Gastrocnemius medialis (tissue), 4 donors: ENCODE measurements at regions not wholly inside any gene's neighbourhood (a gene's known extent, or its start where the extent isn't known, plus 50 kb on each side); places are given as distances from the start of the nearest gene placed in this dataset.

Source experiments
- ATAC-seq, 2 donors: fragments of 150-250 bp; one replicate each; pipeline ENCODE4 v1.9.1; 2016
- DNase-seq, 2 donors: peaks; one replicate each; pipeline ENCODE4 v3.0.0-alpha.2; 2019
- H3K27ac ChIP-seq, 4 donors: fragments of 200-600 bp; sonication (generic); 1 replicate in 1 of 4; 2 replicates in 3 of 4; pipeline ENCODE4 v1.5.1; 2016 to 2018; ENCODE audit warnings: mild to moderate bottlenecking in 2 of 4, moderate library complexity in 1 of 4
- H3K27me3 ChIP-seq, 3 donors: fragments of 200-600 bp; sonication (generic) in 2 of 3; 1 replicate in 1 of 3; 2 replicates in 2 of 3; pipeline versions ENCODE4 v1.5.1 to v1.6.0; 2016 to 2019; ENCODE audit warnings: mild to moderate bottlenecking in 1 of 3, moderate library complexity in 1 of 3
- H3K36me3 ChIP-seq, 2 donors: fragments of 200-600 bp; sonication (generic) in 1 of 2; one replicate each; pipeline ENCODE4 v1.5.1; 2017 to 2018
- H3K4me1 ChIP-seq, 2 donors: fragments of 200-600 bp; sonication (generic) in 1 of 2; one replicate each; pipeline ENCODE4 v1.5.1; 2016 to 2017; ENCODE audit warnings: mild to moderate bottlenecking in 2 of 2
- H3K4me3 ChIP-seq, 4 donors: fragments of 200-600 bp; sonication (generic) in 3 of 4; 1 replicate in 1 of 4; 2 replicates in 3 of 4; pipeline ENCODE4 v1.5.1; 2016 to 2019; ENCODE audit warnings: mild to moderate bottlenecking in 2 of 4
- H3K9me3 ChIP-seq, 3 donors: fragments of 200-600 bp; sonication (generic) in 2 of 3; 1 replicate in 1 of 3; 2 replicates in 2 of 3; pipeline ENCODE4 v1.5.1; 2016 to 2019
- CTCF ChIP-seq, 5 experiments: fragments of 450-650 bp in 3 of 5; fragments of 200-600 bp in 2 of 5; sonication (generic) in 2 of 5; IDR thresholded peaks in 4 of 5; conservative IDR thresholded peaks in 1 of 5; 1 replicate in 4 of 5; 2 replicates in 1 of 5; pipeline ENCODE4 v1.5.1; 2016 to 2019; ENCODE audit warnings: antibody characterized with exemption in 5 of 5, mild to moderate bottlenecking in 3 of 5, moderate library complexity in 3 of 5
- POLR2A ChIP-seq, 2 donors: fragments of 450-650 bp; IDR thresholded peaks; one replicate each; pipeline ENCODE4 v1.6.1; 2017; ENCODE audit warnings: antibody characterized with exemption in 2 of 2, mild to moderate bottlenecking in 2 of 2, moderate library complexity in 2 of 2
- in situ Hi-C, 4 donors: fragments of 200-750 bp; cut with MboI; loops; one replicate each; pipeline versions ENCODE4 v1.15.0 to v1.8.0; 2017; ENCODE audit warnings: low sequenced_read_pairs in 4 of 4
- intact Hi-C: fragments of 100-400 bp; cut with DNase I; formaldehyde crosslinking; loops from one replicate; pipeline ENCODE4 v1.15.1; 2023; ENCODE audit warnings: low total_unique reads

GRCh38 chr1:238312969-238313368 is 422.2 kb upstream of the ZP4 start:
- H3K27ac ChIP-seq = no peak overlapping the region
- in situ Hi-C loops (no loop called here), intact Hi-C loops (no loop called here)
- H3K4me3 ChIP-seq = no peak overlapping the region
- H3K9me3 ChIP-seq = no peaks in the 10 kb centered on the region
- no peaks in the 10 kb centered on the region for H3K4me1 ChIP-seq
- no peak for TF ChIP-seq CTCF (IDR thresholded peaks at IDR 0.05 in 4 of 5, conservative IDR thresholded peaks at IDR 0.05 in 1 of 5)
- no peak for TF ChIP-seq POLR2A (IDR thresholded peaks at IDR 0.05)
- no peaks in the 10 kb centered on the region for H3K27me3 ChIP-seq
- ATAC-seq (no peak), DNase-seq (no peak)
- no peaks in the 10 kb centered on the region for H3K36me3 ChIP-seq

- no peak for ATAC-seq
- H3K9me3 ChIP-seq = no peaks in the 10 kb centered on the region
- H3K36me3 ChIP-seq = no peaks in the 10 kb centered on the region
- no peak for DNase-seq
- no peaks in the 10 kb centered on the region for H3K4me1 ChIP-seq
- TF ChIP-seq CTCF (IDR thresholded peaks at IDR 0.05 in 4 of 5, conservative IDR thresholded peaks at IDR 0.05 in 1 of 5) (no peak), POLR2A (IDR thresholded peaks at IDR 0.05) (no peak)
- no peak overlapping the region for H3K27ac ChIP-seq
- H3K27me3 ChIP-seq = no peaks in the 10 kb centered on the region
- intact Hi-C loops (no loop called here), in situ Hi-C loops (no loop called here)
- no peak overlapping the region for H3K4me3 ChIP-seq
Measured at GRCh38 chr1:238306411-238306810, 415.7 kb upstream of the ZP4 start.

- no peaks in the 10 kb centered on the region for H3K9me3 ChIP-seq
- no peaks in the 10 kb centered on the region for H3K4me1 ChIP-seq
- intact Hi-C loops = no loop called here
- TF ChIP-seq CTCF (IDR thresholded peaks at IDR 0.05 in 4 of 5, conservative IDR thresholded peaks at IDR 0.05 in 1 of 5) = no peak
- no peak for TF ChIP-seq POLR2A (IDR thresholded peaks at IDR 0.05)
- no peaks in the 10 kb centered on the region for H3K27me3 ChIP-seq
- H3K27ac ChIP-seq = no peak overlapping the region
- in situ Hi-C loops = no loop called here
- no peak for ATAC-seq
- H3K36me3 ChIP-seq = no peaks in the 10 kb centered on the region
- H3K4me3 ChIP-seq = no peak overlapping the region
- DNase-seq = no peak
Measured at GRCh38 chr1:238302646-238303045, 411.9 kb upstream of the ZP4 start.

- no peak for ATAC-seq
Measured at GRCh38 chr1:238296371-238296770, 405.6 kb upstream of the ZP4 start.

More at GRCh38 chr1:238296371-238296770, 405.6 kb upstream of the ZP4 start:
- Histone ChIP-seq H3K4me3 (no peak overlapping the region), H3K27me3 (no peaks in the 10 kb centered on the region), H3K36me3 (no peaks in the 10 kb centered on the region), H3K4me1 (no peaks in the 10 kb centered on the region), H3K9me3 (no peaks in the 10 kb centered on the region), H3K27ac (no peak overlapping the region)
- no peak for DNase-seq
- TF ChIP-seq CTCF (IDR thresholded peaks at IDR 0.05 in 4 of 5, conservative IDR thresholded peaks at IDR 0.05 in 1 of 5) (no peak), POLR2A (IDR thresholded peaks at IDR 0.05) (no peak)
- in situ Hi-C loops = no loop called here
- intact Hi-C loops = no loop called here
